RCC 7860 (cell line): ENCODE measurements at regions not wholly inside any gene's neighbourhood (a gene's known extent, or its start where the extent isn't known, plus 50 kb on each side); places are given as distances from the start of the nearest gene placed in this dataset.
A peak's percentile ranks its signal among the peaks of the same experiment; 100 is the strongest.

ENCODE experiments used
- DNase-seq: peaks from one replicate; pipeline ENCODE4 v3.0.0-alpha.2; 2015; ENCODE audit warnings: low spot score
- FAIRE-seq: peaks from 2 replicates; lab custom pipeline; 2012; peaks lifted over from hg19 to GRCh38; lab: Jason Lieb, UNC

GRCh38 chr18:34977838-34978532 is 63.2 kb upstream of the MAPRE2 start:
- FAIRE-seq (no peak), DNase-seq (no peak)

GRCh38 chr18:34978533-34978893 is 62.7 kb upstream of the MAPRE2 start:
- no peak for DNase-seq
- no peak for FAIRE-seq

DNA sequence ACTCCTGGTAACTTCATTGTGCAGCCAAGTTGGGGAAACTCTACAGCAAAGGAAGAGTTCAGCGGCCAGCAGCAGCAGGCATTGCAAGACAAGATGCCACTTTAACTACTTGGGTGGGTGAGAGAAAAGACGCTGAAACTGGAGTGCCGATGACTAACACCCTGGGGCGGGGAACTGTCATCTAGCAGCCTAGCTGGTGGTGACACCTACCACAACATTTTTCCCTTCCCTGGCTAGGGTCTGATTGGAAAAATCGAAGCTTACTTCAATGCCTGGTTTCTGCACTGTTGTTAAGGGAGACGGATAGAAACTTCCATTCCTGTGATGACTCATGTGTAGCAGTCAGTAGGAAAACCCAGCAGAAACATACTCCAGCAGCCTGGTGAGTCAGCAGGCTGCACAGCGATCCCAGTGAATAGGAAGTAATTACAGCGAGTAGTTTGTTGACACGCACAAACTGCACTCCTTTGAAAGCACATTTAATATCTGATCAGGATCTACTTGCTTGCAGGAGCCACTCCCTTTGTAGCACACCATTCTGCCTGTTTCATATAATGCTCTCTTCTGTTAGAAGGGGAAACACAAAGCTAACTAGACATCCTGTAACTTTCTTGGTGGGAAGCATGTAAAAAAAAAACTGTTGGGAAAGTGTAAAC is 62.1 kb upstream of the MAPRE2 start:
- FAIRE-seq (peak; percentile 96), DNase-seq (peak; percentile 97)

- no peak for FAIRE-seq
- DNase-seq: no peak
Measured at GRCh38 chr18:34981487-34981886, 59.7 kb upstream of the MAPRE2 start.

- FAIRE-seq: no peak
- no peak for DNase-seq
Measured at GRCh38 chr18:34985963-34986362, 55.2 kb upstream of the MAPRE2 start.

DNA sequence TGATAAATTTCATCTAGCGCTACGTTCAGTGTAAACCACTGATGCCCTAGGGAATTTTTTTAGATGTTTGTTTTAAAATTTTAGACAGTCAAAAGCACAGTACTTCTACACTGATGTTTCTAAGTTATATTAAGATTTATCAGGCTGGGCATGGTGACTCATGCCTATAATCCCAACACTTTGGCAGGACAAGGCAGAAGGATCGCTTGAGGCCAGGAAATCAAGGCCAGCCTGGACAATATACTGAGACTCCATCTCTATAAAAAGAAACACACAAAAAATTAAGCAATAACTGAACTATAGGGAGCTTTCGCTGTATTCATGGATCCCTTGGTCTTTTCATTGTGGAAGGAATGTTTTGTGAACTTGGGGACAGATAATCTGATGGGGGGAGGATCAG is 50.6 kb upstream of the MAPRE2 start:
- FAIRE-seq (no peak), DNase-seq (no peak)

DNA sequence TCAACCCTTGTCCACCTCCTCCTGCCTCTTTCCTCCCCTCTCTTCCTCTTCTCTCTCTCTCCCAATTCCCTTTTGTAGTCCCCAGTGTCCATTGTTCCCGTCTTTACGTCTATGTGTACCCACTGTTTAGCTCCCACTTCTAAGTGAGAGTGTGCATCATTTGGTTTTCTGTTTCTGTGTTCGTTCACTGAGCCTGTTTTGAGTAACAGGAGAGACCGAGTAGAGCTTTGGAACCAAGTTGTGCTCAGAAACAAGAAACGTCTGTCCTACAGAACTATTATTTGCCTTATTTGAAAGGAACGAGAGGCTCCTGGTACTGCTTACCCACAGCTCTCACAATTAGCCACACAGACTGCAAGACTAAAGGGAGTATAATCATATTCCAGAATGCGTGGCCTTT is 50.1 kb upstream of the MAPRE2 start:
- DNase-seq (no peak), FAIRE-seq (no peak)
